ENCODE measurements at regions not wholly inside any gene's neighbourhood (a gene's known extent, or its start where the extent isn't known, plus 50 kb on each side); places are given as distances from the start of the nearest gene placed in this dataset.

- TF ChIP-seq POLR2A (IDR thresholded peaks at IDR 0.05) (no peak), CTCF (IDR thresholded peaks at IDR 0.05) (no peak), EP300 (IDR thresholded peaks at IDR 0.05) (no peak)
Measured at GRCh38 chr18:33901894-33902512, 322.7 kb downstream of the NOL4 start.

All from ovary (tissue), 3 donors.